ENCODE measurements at regions not wholly inside any gene's neighbourhood (a gene's known extent, or its start where the extent isn't known, plus 50 kb on each side); places are given as distances from the start of the nearest gene placed in this dataset.
"Not testable (repeated sequence)": the region's sequence is repeated elsewhere in the genome, so short reads cannot be mapped to it uniquely, and the experiment has no call there.

DNA sequence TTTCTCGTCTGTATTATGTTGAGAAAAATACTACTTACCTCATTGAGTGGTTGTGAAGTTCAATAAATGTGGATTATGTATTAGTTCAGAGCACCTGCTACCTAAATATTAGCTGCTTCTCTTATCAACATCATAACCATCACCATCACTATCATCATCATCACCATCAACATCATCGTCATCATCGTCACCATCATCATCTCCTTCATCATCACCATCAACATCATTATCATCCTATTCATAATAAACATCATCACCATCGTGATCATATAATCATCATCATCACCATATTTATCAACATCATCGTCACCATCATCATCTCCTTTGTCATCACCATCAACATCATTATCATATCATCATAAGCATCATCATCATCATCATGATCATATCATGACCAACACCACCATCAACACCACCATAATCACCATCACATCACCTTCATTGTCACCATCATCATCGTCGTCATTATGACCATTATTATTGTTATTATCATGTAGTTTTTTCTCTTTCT lies 181.0 kb upstream of the ADCY2 start:
- CTCF ChIA-PET: no interaction called here
- no peaks in the 10 kb centered on the region for H3K4me1 Mint-ChIP-seq
- H3K27ac Mint-ChIP-seq: no peak overlapping the region
- H3K36me3 Mint-ChIP-seq: no peaks in the 10 kb centered on the region
- H3K4me3 Mint-ChIP-seq: no peak overlapping the region
- H3K9me3 Mint-ChIP-seq: no peaks in the 10 kb centered on the region
- no peak for DNase-seq
- H3K27me3 Mint-ChIP-seq: no peaks in the 10 kb centered on the region

- Mint-ChIP-seq H3K4me3 (no peak overlapping the region), H3K36me3 (no peaks in the 10 kb centered on the region), H3K27ac (no peak overlapping the region), H3K4me1 (no peaks in the 10 kb centered on the region), H3K9me3 (no peaks in the 10 kb centered on the region), H3K27me3 (no peaks in the 10 kb centered on the region)
- CTCF ChIA-PET: no interaction called here
- DNase-seq: no peak
Measured at GRCh38 chr5:7218141-7218540, 177.8 kb upstream of the ADCY2 start.

DNA sequence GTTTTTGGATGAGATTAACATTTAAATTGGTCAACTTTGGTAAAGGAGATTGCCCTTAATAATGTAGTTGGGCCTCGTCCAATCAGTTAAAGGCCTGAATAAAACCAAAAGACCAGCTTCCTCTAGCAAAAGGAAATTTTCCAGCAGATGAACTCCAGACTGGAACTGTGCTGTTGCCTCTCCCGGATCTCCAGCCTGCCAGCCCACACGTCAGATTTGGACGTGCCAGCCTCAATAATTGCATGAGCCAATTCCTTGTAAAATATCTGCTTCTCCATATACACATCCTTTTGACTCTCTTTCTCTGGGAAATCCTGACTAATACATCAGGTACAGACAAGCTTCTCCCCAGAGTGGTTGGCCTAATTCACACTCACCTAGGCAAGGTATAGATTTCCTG lies 175.8 kb upstream of the ADCY2 start:
- no peak for DNase-seq
- Mint-ChIP-seq H3K4me1 (no peaks in the 10 kb centered on the region), H3K27me3 (no peaks in the 10 kb centered on the region), H3K36me3 (no peaks in the 10 kb centered on the region), H3K27ac (no peak overlapping the region), H3K9me3 (no peaks in the 10 kb centered on the region), H3K4me3 (no peak overlapping the region)
- CTCF ChIA-PET: no interaction called here

- Mint-ChIP-seq H3K27ac (no peak overlapping the region), H3K4me1 (no peaks in the 10 kb centered on the region), H3K9me3 (no peaks in the 10 kb centered on the region), H3K36me3 (no peaks in the 10 kb centered on the region), H3K27me3 (no peaks in the 10 kb centered on the region), H3K4me3 (no peak overlapping the region)
- CTCF ChIA-PET: no interaction called here
- no peak for DNase-seq
Measured at GRCh38 chr5:7221041-7221440, 174.9 kb upstream of the ADCY2 start.

DNA sequence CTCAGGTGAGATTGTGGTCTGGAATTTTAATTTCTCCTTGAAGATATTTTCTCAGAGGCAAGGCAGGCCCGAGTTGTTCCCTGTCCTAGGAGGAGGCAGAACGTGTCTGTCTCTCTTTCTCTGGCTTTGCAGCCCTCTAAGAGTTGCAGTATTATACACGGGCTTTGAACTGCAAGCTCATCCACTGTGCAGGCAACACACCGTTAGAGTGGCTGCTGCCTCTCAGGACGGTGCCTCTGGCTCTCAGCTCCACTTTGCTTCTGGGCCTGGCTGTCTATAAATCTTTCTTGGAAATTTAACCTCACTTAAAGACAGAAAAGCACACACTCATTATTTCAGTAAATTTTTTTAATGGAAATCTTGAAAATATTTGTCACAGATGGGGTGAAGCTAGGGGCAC lies 170.1 kb upstream of the ADCY2 start:
- Mint-ChIP-seq H3K4me3 (no peak overlapping the region), H3K27me3 (no peaks in the 10 kb centered on the region), H3K4me1 (no peaks in the 10 kb centered on the region), H3K27ac (no peak overlapping the region), H3K36me3 (no peaks in the 10 kb centered on the region), H3K9me3 (peaks cover 10% of the 10 kb centered on the region)
- CTCF ChIA-PET: no interaction called here
- no peak for DNase-seq

DNA sequence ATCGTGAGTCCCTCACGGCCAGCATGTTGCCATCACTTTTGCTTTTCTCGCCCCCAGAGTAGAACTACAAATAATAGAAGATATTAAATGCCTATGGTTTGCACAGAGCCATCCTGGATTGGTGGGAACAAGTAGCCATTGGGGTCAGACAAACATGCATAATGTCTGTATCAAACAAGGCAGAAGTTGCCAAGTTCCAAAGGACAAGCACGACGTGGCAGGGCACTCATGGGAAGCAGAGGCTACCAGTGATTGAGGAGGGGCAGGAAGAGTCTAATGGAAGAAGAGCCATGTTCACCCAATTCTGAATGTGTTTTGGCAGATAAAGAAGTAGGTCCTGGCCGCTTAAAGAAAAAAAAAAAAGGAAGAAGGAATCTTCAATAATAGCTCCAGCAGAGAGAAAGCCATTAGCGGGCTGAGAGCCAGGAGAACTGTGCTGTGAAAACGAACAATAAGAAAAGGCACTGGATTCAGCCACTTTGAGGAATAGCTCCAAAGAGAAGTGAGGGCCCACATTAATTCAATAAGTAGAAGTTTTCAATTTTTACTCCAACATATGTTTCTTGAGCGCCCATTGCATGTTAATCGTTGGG lies 153.7 kb upstream of the ADCY2 start:
- H3K4me1 Mint-ChIP-seq: no peaks in the 10 kb centered on the region
- no peaks in the 10 kb centered on the region for H3K27me3 Mint-ChIP-seq
- H3K27ac Mint-ChIP-seq: no peak overlapping the region
- no peaks in the 10 kb centered on the region for H3K36me3 Mint-ChIP-seq
- peaks cover 2% of the 10 kb centered on the region for H3K9me3 Mint-ChIP-seq
- CTCF ChIA-PET: no interaction called here
- DNase-seq: no peak
- no peak overlapping the region for H3K4me3 Mint-ChIP-seq

DNA sequence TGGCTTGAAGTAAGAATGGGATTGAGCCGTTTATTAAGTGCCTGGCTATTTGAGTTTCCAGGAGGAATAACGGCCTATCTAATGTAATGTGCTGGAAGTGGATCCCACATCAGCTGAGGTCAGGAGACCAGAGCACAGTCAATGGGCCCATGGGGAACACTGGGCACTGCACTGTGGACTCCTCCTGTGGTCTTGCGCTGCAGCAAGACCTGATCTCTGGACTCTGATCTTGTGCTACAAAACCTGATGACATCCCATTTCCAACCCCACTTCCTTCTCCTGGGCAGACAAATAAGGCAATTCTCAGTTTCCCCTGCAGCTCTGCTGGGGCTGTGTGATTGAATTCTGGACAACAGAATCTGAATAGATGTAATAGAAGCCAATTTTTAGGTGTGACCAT lies 151.7 kb upstream of the ADCY2 start:
- H3K4me1 Mint-ChIP-seq: no peaks in the 10 kb centered on the region
- CTCF ChIA-PET: no interaction called here
- DNase-seq: no peak
- H3K27me3 Mint-ChIP-seq: no peaks in the 10 kb centered on the region
- no peaks in the 10 kb centered on the region for H3K9me3 Mint-ChIP-seq
- H3K27ac Mint-ChIP-seq: no peak overlapping the region
- no peaks in the 10 kb centered on the region for H3K36me3 Mint-ChIP-seq
- H3K4me3 Mint-ChIP-seq: no peak overlapping the region

- Mint-ChIP-seq H3K4me3 (no peak overlapping the region), H3K9me3 (no peaks in the 10 kb centered on the region), H3K4me1 (no peaks in the 10 kb centered on the region), H3K27ac (no peak overlapping the region), H3K36me3 (no peaks in the 10 kb centered on the region), H3K27me3 (no peaks in the 10 kb centered on the region)
- CTCF ChIA-PET: no interaction called here
- DNase-seq: no peak
Measured at GRCh38 chr5:7245121-7245651, 150.8 kb upstream of the ADCY2 start.

DNA sequence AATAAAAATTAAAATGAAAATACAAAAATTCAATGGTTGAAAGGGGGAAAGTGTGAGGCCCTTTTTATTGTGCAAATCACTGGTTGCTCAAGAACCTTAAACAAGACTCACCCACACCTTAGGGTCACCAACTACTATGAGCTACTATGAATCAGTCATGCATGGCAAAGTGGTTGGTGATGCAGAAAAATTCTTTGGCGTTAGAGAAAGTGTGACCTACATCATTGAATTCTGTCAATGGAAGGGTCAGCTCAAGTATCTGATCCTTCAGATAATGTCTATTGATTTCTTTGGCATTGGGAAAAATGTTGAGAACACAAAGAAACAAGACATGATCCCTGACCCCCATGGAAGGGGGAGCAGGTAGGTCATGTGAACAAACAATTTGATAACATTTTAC lies 149.7 kb upstream of the ADCY2 start:
- H3K4me1 Mint-ChIP-seq: no peaks in the 10 kb centered on the region
- no peak for DNase-seq
- CTCF ChIA-PET: no interaction called here

DNA sequence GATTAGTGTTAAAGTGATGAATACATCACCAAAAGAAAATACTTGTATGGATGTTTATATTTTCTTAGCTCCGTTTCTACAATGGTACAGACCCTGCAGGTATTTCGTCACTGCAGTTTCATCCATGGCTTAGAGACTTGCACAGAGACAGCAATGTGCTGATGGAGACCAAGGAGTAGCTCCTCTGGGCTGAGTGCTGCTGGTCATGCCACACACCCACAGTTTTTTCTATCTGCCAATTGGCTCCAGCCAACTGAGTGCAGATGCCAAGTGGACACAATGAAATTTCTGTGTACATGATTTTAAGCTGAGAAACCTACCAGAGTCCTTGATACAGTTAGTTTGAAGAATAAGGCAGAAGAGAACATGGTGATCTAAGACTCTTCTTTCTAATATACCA lies 145.9 kb upstream of the ADCY2 start:
- CTCF ChIA-PET: no interaction called here
- H3K36me3 Mint-ChIP-seq: no peaks in the 10 kb centered on the region
- DNase-seq: no peak
- H3K9me3 Mint-ChIP-seq: no peaks in the 10 kb centered on the region
- H3K4me3 Mint-ChIP-seq: no peak overlapping the region
- no peaks in the 10 kb centered on the region for H3K27me3 Mint-ChIP-seq
- H3K27ac Mint-ChIP-seq: no peak overlapping the region
- H3K4me1 Mint-ChIP-seq: no peaks in the 10 kb centered on the region

More for the DNA sequence above, 149.7 kb upstream of the ADCY2 start:
- Mint-ChIP-seq H3K36me3 (no peaks in the 10 kb centered on the region), H3K4me3 (no peak overlapping the region), H3K9me3 (no peaks in the 10 kb centered on the region), H3K27me3 (no peaks in the 10 kb centered on the region), H3K27ac (no peak overlapping the region)

DNA sequence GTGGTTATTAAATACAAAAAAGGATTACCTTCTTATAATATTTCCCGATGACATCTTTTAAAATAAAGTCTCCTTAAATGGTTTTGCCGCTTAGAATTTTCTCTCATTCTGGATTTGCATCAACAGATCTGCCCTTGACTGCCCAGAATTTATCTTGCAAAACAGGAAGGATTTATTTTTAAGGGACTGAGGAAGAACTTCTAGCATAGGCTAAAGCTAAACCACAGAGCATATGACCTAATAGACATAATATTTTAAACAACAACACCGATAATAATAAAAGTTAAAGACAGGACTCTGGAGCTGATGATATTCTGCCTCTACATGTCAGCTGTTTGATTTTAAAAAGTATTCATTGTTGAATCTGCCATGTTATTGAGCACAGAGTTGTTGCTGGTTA lies 145.3 kb upstream of the ADCY2 start:
- no peaks in the 10 kb centered on the region for H3K27me3 Mint-ChIP-seq
- DNase-seq: no peak
- no peaks in the 10 kb centered on the region for H3K4me1 Mint-ChIP-seq
- CTCF ChIA-PET: no interaction called here
- no peak overlapping the region for H3K27ac Mint-ChIP-seq
- H3K4me3 Mint-ChIP-seq: no peak overlapping the region
- H3K9me3 Mint-ChIP-seq: no peaks in the 10 kb centered on the region
- no peaks in the 10 kb centered on the region for H3K36me3 Mint-ChIP-seq

DNA sequence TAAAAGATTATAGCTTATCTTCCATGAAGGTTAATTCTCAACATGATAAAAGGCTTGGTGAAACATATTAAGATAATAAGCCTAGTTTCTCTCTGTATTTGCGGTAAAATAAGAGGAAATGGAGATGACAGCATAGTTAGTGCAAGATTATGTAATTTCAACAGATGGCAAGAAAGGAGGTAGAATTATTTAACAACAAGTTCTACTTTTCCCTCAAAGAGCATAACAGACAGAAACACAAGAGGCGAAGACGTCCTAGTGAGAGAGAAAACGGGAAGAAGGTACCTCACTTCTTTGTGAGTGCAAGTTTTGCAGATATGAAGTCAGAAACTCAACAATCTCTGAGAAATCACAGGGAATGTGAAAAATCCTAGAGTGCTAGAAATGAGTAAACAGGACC lies 144.8 kb upstream of the ADCY2 start:
- Mint-ChIP-seq H3K4me3 (no peak overlapping the region), H3K36me3 (no peaks in the 10 kb centered on the region), H3K27ac (no peak overlapping the region), H3K4me1 (no peaks in the 10 kb centered on the region), H3K27me3 (no peaks in the 10 kb centered on the region), H3K9me3 (no peaks in the 10 kb centered on the region)
- no peak for DNase-seq
- CTCF ChIA-PET: no interaction called here

DNA sequence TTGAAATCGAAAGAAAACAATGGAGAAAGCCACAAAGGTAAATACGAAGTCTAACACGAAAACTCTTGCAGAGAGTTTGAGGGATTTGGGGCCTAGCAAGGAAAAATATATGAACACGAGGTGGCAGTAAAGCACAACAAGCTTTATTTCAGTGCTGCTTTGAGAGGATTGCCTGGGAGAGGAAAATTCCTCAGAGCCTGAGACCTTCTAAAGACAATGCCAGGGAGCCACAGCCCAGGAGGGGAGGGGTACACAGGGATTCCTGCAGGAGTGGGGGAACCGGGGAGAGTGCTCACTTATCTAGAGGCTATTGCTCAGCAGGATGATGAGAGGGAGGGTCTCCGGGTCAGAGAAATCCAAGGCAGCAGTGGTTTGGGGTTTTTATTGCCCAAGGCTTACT lies 134.9 kb upstream of the ADCY2 start:
- Mint-ChIP-seq H3K4me3 (no peak overlapping the region), H3K4me1 (no peaks in the 10 kb centered on the region), H3K27me3 (no peaks in the 10 kb centered on the region), H3K9me3 (no peaks in the 10 kb centered on the region), H3K27ac (no peak overlapping the region), H3K36me3 (no peaks in the 10 kb centered on the region)
- DNase-seq: no peak
- CTCF ChIA-PET: interaction anchor here (1.1 to 2.0 kb wide), 4 partner anchors 485 to 585 kb away, joined by 3 to 5 read pairs (median 4); no protein-coding TSS in a partner anchor

DNA sequence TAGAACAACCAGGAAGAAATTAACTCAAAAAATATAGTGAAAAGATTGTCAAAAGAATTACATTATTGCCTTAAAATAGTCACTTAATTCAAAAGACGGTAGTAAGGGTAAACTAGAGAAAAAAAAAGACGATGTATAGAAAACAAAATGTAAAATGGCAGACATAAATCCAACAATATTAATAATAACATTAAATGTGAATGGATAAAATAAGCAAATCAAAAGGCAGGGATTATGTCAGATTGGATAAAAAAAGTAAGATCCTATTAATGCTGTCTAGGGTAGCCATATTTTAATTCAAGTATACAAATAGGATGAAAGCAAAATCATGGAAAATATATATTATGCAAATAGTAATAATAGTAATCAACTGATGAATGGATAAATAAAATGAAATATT lies 134.0 kb upstream of the ADCY2 start:
- Mint-ChIP-seq H3K9me3 (no peaks in the 10 kb centered on the region), H3K27ac (no peak overlapping the region), H3K36me3 (no peaks in the 10 kb centered on the region), H3K27me3 (no peaks in the 10 kb centered on the region), H3K4me1 (no peaks in the 10 kb centered on the region), H3K4me3 (no peak overlapping the region)
- DNase-seq: no peak
- CTCF ChIA-PET: interaction anchor here (1.5 to 2.0 kb wide), 2 partner anchors 493 to 555 kb away, joined by 4 to 5 read pairs; no protein-coding TSS in a partner anchor

- CTCF ChIA-PET, H3K27ac Mint-ChIP-seq, H3K27me3 Mint-ChIP-seq, H3K36me3 Mint-ChIP-seq, H3K4me1 Mint-ChIP-seq, H3K9me3 Mint-ChIP-seq, H3K4me3 Mint-ChIP-seq, DNase-seq: not testable (repeated sequence)
Measured at GRCh38 chr5:7263398-7264015, 132.4 kb upstream of the ADCY2 start.
